Astrocyte of the cerebellum (primary cell): ENCODE measurements at regions not wholly inside any gene's neighbourhood (a gene's known extent, or its start where the extent isn't known, plus 50 kb on each side); places are given as distances from the start of the nearest gene placed in this dataset.

Experiments used
- DNase-seq: peaks from one replicate; pipeline ENCODE4 v3.0.0-alpha.2; 2011; ENCODE audit warnings: low read depth
- H3K4me3 ChIP-seq: 2 replicates; pipeline ENCODE4 v1.5.1; 2011; ENCODE audit warnings: mild to moderate bottlenecking, low read depth, low read length, moderate library complexity
- CTCF ChIP-seq: IDR thresholded peaks from 2 replicates; pipeline ENCODE4 v1.5.1; 2012; ENCODE audit warnings: low read length, low read depth, moderate library complexity, mild to moderate bottlenecking; ENCODE audit errors: missing control alignments
- in situ Hi-C: cut with HindIII; loops from 2 replicates; pipeline ENCODE4 v1.10.0; 2017; ENCODE audit warnings: low sequenced_read_pairs

DNA sequence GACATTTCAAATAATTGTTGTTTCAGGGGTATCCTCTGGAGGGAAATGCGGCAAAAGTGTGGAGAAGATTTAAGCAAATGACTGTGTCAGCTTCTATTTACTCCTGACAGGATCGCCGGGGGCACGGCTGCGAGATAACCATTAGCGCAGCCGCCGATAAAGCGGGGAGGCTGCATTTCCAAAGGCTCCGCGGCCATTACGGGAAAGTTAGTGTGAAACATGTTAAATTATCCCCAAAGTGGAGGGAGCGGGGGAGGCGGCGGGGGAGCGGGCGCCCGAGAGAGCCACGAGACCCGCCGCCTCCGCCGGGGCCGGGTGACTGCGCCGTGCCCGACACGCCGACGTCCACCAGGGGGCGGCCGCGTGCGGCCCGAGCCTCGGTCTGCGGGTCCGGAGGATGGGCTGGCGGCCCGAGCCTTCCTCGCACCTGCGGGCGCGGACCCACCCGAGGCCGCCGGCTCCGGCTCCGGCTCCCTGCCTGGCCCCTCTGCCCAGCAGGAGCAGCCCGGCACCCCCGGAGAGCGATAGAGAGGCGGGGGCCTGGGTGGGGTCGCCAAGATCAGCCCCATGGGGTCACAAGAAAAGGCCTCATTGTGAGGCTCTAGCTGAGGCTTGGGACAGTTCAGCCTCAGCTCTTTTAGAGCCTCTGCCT lies 74.4 kb upstream of the PAX2 start:
- in situ Hi-C loops = no loop called here
- DNase-seq = no peak
- H3K4me3 ChIP-seq = no peak overlapping the region
- TF ChIP-seq CTCF = peak; percentile 43

DNA sequence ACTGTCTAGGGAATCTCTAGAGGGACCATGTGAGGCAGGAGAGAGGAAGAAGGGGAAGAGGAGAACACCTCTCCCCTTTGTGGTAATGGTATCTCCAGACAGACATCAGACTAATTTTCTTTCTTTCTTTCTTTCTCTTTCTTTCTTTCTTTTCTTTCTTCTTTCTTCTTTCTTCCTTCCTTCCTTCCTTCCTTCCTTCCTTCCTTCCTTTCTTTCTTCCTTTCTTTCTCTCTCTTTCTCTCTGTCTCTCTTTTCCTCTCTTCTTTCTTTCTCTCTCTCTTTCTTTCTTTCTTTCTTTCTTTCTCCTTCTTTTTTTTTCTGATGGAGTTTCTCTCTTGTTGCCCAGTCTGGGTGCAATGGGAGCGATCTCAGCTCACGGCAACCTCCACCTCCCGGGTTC lies 73.2 kb upstream of the PAX2 start:
- in situ Hi-C loops = no loop called here
- no peak for TF ChIP-seq CTCF
- no peak overlapping the region for H3K4me3 ChIP-seq
- no peak for DNase-seq

DNA sequence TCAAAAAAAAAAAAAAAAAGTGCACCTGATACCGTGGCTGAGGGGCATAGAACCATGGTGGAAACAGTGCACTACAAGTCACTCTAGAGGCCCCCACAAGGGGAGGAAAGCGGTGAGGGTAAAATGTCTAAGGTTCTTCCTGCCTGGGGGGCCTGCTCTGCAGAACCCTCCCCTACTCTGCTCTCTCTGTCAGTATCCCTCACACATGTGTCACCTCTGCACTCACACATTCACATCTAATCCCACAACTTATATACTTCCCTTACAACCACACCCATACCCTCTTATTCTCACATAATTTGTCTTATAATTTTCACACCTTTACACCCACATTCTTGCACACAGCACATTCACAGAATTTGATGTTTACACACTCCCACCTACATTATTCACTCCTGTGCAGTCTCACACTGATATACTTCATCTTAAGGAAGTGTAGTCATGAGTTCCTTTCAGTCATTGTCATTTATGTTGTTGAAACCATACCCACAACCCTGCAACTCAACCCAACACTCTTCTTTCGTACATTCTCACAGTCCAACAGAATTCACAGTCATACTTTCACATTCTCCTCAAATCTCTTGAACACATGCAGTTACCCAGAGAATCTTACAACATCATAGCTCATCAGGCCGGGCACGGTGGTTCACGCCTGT lies 68.0 kb upstream of the PAX2 start:
- no peak for DNase-seq
- in situ Hi-C loops = loop anchor here (5.0 kb wide), 1 partner anchor 100 kb away; no protein-coding TSS in a partner anchor
- no peak overlapping the region for H3K4me3 ChIP-seq
- TF ChIP-seq CTCF = no peak

GRCh38 chr10:100679327-100679726 lies 66.1 kb upstream of the PAX2 start:
- TF ChIP-seq CTCF = no peak
- no peak overlapping the region for H3K4me3 ChIP-seq
- in situ Hi-C loops = loop anchor here (5.0 kb wide), 1 partner anchor 98 kb away; no protein-coding TSS in a partner anchor
- no peak for DNase-seq

- no peak for TF ChIP-seq CTCF
- no peak overlapping the region for H3K4me3 ChIP-seq
- in situ Hi-C loops = no loop called here
- no peak for DNase-seq
Measured at GRCh38 chr10:100683004-100683403, 62.4 kb upstream of the PAX2 start.

- H3K4me3 ChIP-seq = no peak overlapping the region
- TF ChIP-seq CTCF = no peak
- DNase-seq = no peak
- in situ Hi-C loops = no loop called here
Measured at GRCh38 chr10:100683545-100684300, 61.7 kb upstream of the PAX2 start.
